HCT116 (cell line): ENCODE measurements at regions not wholly inside any gene's neighbourhood (a gene's known extent, or its start where the extent isn't known, plus 50 kb on each side); places are given as distances from the start of the nearest gene placed in this dataset.

Source experiments
- ATAC-seq: fragments of 200-7000 bp; cut with Tn5 transposase; 2 replicates; pipeline ENCODE4 v1.9.1; 2020; ENCODE audit warnings: mild to moderate bottlenecking, moderate library complexity
- BruUV-seq: library from RNA; stranded (reverse); fragments of 400-500 nt; replicated peaks from 2 replicates; lab custom pipeline; 2021; lab: Mats Ljungman, UMichigan
- CTCF ChIA-PET: fragments of 300-600 bp; sonication (Branson Sonifier 250); formaldehyde crosslinking; loops from one replicate; lab custom pipeline; 2021; ENCODE audit warnings: antibody characterized with exemption; lab: Charles Lee
- POLR2A ChIA-PET: fragments of 300-600, 350-600 bp; sonication (Branson Sonifier 250); formaldehyde crosslinking; loops from one replicate; lab custom pipeline; 2021; ENCODE audit warnings: antibody characterized with exemption; lab: Charles Lee
- RAD21 ChIA-PET, 2 experiments: fragments of 300-600 bp; sonication (Branson Sonifier 250); formaldehyde crosslinking; loops; one replicate each; lab custom pipeline; 2023; ENCODE audit warnings: low total read pairs in 2 of 2; ENCODE audit not compliant: uncharacterized antibody in 2 of 2, unreplicated experiment in 2 of 2, low non-redundant PET in 1 of 2; lab: Charles Lee
- DNase-seq: peaks from one replicate; pipeline ENCODE4 v3.0.0-alpha.2; 2010; ENCODE audit warnings: low read depth, low spot score
- H2AFZ ChIP-seq: fragments of 200-600 bp; shearing (Covaris generic), sonication (generic); 2 replicates; pipeline ENCODE4 v1.6.1; 2017; ENCODE audit warnings: low read depth, mixed run types, mixed read lengths, antibody characterized with exemption, low read length; ENCODE audit not compliant: poor library complexity, severe bottlenecking
- H3K27ac ChIP-seq: 2 replicates; pipeline ENCODE4 v1.5.1; 2012; ENCODE audit warnings: low read depth, low read length
- H3K27me3 ChIP-seq: fragments of 200-600 bp; sonication (generic); 2 replicates; pipeline ENCODE4 v1.6.1; 2016; ENCODE audit warnings: mixed run types, low read length, mixed read lengths; ENCODE audit not compliant: insufficient read depth
- H3K36me3 ChIP-seq, 2 experiments: fragments of 200-500 bp in 1 of 2; fragments of 200-600 bp in 1 of 2; sonication (Bioruptor generic) in 1 of 2; sonication (generic) in 1 of 2; 2 replicates each; pipeline versions ENCODE4 v1.5.1 to v1.6.1; 2014 to 2016; ENCODE audit warnings: low read length in 2 of 2, inconsistent platforms in 1 of 2, mixed read lengths in 1 of 2, mixed run types in 1 of 2; ENCODE audit not compliant: insufficient read depth in 2 of 2, control insufficient read depth in 1 of 2
- H3K4me1 ChIP-seq, 2 experiments: fragments of 200-600 bp in 1 of 2; sonication (generic) in 1 of 2; 2 replicates each; pipeline versions ENCODE4 v1.5.1 to v1.6.1; 2012 to 2017; ENCODE audit warnings: low read length in 2 of 2, inconsistent platforms in 1 of 2, mild to moderate bottlenecking in 1 of 2, mixed read lengths in 1 of 2, mixed run types in 1 of 2, moderate library complexity in 1 of 2; ENCODE audit not compliant: insufficient read depth in 2 of 2, control insufficient read depth in 1 of 2
- H3K4me2 ChIP-seq: fragments of 200-600 bp; sonication (generic); 2 replicates; pipeline ENCODE4 v1.6.1; 2017; ENCODE audit warnings: mixed run types, low read length, mixed read lengths
- H3K4me3 ChIP-seq, 2 experiments: fragments of 200-600 bp in 1 of 2; sonication (generic) in 1 of 2; replicated peaks in 1 of 2; 2 replicates each; pipeline ENCODE4 v1.5.1; 2011 to 2016; ENCODE audit warnings: low read length in 2 of 2, control low read depth in 1 of 2, low read depth in 1 of 2, mild to moderate bottlenecking in 1 of 2, mixed read lengths in 1 of 2, mixed run types in 1 of 2
- H3K79me2 ChIP-seq: fragments of 200-600 bp; sonication (generic); 2 replicates; pipeline ENCODE4 v1.6.1; 2017; ENCODE audit warnings: mild to moderate bottlenecking, mixed run types, low read length, moderate library complexity, mixed read lengths; ENCODE audit not compliant: insufficient read depth
- H3K9ac ChIP-seq: fragments of 200-600 bp; sonication (generic); 2 replicates; pipeline ENCODE4 v1.6.1; 2016; ENCODE audit warnings: low read length, mixed read lengths
- H3K9me2 ChIP-seq: fragments of 200-600 bp; sonication (generic), shearing (Covaris generic); 2 replicates; pipeline ENCODE4 v1.6.1; 2017; ENCODE audit warnings: mixed run types, mild to moderate bottlenecking, moderate library complexity; ENCODE audit not compliant: insufficient read depth
- H3K9me3 ChIP-seq, 2 experiments: fragments of 200-500 bp in 1 of 2; fragments of 200-600 bp in 1 of 2; sonication (Bioruptor generic) in 1 of 2; sonication (generic) in 1 of 2; 2 replicates each; pipeline ENCODE4 v1.6.1; 2014 to 2017; ENCODE audit warnings: low read length in 2 of 2, mixed read lengths in 2 of 2, inconsistent platforms in 1 of 2, low read depth in 1 of 2, mild to moderate bottlenecking in 1 of 2, mixed run types in 1 of 2, moderate library complexity in 1 of 2; ENCODE audit not compliant: control insufficient read depth in 1 of 2, insufficient read depth in 1 of 2
- H4K20me1 ChIP-seq: fragments of 200-600 bp; sonication (generic), shearing (Covaris generic); 2 replicates; pipeline ENCODE4 v1.6.1; 2017; ENCODE audit warnings: mixed run types, mild to moderate bottlenecking, moderate library complexity; ENCODE audit not compliant: insufficient read depth
- CEBPB ChIP-seq: IDR thresholded peaks from 2 replicates; pipeline ENCODE4 v1.6.1; 2012; ENCODE audit warnings: low read depth
- ELF1 ChIP-seq: IDR thresholded peaks from 2 replicates; pipeline ENCODE4 v1.6.1; 2012; ENCODE audit warnings: low read depth, borderline replicate concordance
- EZH2 ChIP-seq: fragments of 200-600 bp; sonication (generic); IDR thresholded peaks from 2 replicates; pipeline ENCODE4 v1.6.1; 2017; ENCODE audit warnings: antibody characterized with exemption, mixed run types
- EZH2phosphoT487 ChIP-seq: fragments of 200-600 bp; IDR thresholded peaks from 2 replicates; pipeline ENCODE4 v1.6.1; 2018; ENCODE audit warnings: antibody characterized with exemption, borderline replicate concordance
- POLR2AphosphoS5 ChIP-seq: IDR thresholded peaks from 2 replicates; pipeline ENCODE4 v1.6.1; 2011; ENCODE audit warnings: mild to moderate bottlenecking, low read depth, low read length, moderate library complexity
- SP1 ChIP-seq: IDR thresholded peaks from 2 replicates; pipeline ENCODE4 v1.6.1; 2012; ENCODE audit warnings: low read depth
- SRF ChIP-seq: IDR thresholded peaks from 2 replicates; pipeline ENCODE4 v1.6.1; 2012; ENCODE audit warnings: low read depth
- TCF7L2 ChIP-seq: IDR thresholded peaks from 2 replicates; pipeline ENCODE4 v1.7.0; 2011; ENCODE audit warnings: borderline replicate concordance, inconsistent platforms; ENCODE audit not compliant: insufficient read depth, insufficient read length; ENCODE audit errors: extremely low read depth
- YY1 ChIP-seq: IDR thresholded peaks from 2 replicates; pipeline ENCODE4 v1.6.1; 2011; ENCODE audit warnings: low read length, low read depth, moderate library complexity, mild to moderate bottlenecking; ENCODE audit not compliant: insufficient replicate concordance; ENCODE audit errors: extremely low read depth
- ZFX ChIP-seq: fragments of 450-650 bp; IDR thresholded peaks from 2 replicates; pipeline ENCODE4 v1.6.1; 2017
- ZNF274 ChIP-seq: fragments of 200-500 bp; sonication (Bioruptor generic); IDR thresholded peaks from 2 replicates; pipeline ENCODE4 v1.6.1; 2014; ENCODE audit warnings: mild to moderate bottlenecking, low read depth, low read length, inconsistent platforms
- intact Hi-C: fragments of 100-400 bp; cut with micrococcal nuclease; formaldehyde crosslinking; loops from 2 replicates; pipeline ENCODE4 v1.10.0; 2022
- TF ChIP-seq, protein P1 (sequence below): IDR thresholded peaks from 2 replicates; pipeline ENCODE4 v1.6.1; 2012; ENCODE audit warnings: low read depth
- TF ChIP-seq, protein P2 (sequence below): IDR thresholded peaks from 2 replicates; pipeline ENCODE4 v1.6.1; 2011; ENCODE audit warnings: mild to moderate bottlenecking, low read length, moderate library complexity; ENCODE audit not compliant: insufficient replicate concordance; ENCODE audit errors: extremely low read depth
- TF ChIP-seq, protein P3 (sequence below): IDR thresholded peaks from 2 replicates; pipeline ENCODE4 v1.6.1; 2012

DNA sequence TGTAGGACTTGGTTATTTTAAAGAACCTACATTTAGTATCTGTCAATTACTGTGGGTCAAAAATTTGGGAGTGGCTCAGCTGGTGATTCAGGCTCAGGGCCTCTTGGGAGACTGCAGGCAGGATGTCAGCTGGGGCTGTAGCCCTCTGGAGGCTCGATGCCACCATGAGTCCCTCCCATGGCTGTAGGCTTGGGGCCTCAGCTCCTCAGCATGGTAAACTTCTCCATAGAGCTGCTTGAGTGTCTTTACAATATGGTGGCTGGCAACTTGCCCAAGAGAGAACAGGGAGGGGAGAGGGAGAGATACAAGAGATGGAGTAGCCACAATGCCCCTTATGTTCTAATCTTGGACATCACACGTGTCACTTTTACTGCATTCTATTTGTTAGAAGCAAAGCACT is 470.4 kb downstream of the CDH26 start:
- Histone ChIP-seq H3K9me3 (peaks cover 0 to 40% of the 10 kb centered on the region in 2 experiments; a peak in 2 of 4 replicates), H3K27me3 (no peaks in the 10 kb centered on the region)
- intact Hi-C loops: no loop called here

More for the DNA sequence above, 470.4 kb downstream of the CDH26 start:
- DNase-seq (no peak), ATAC-seq (no peak)
- H3K4me3 ChIP-seq: no peak overlapping the region
- H2AFZ ChIP-seq: no peak overlapping the region
- CTCF ChIA-PET: no interaction called here
- no peak overlapping the region for H3K4me2 ChIP-seq
- no peak overlapping the region for H3K27ac ChIP-seq
- no peaks in the 10 kb centered on the region for H3K4me1 ChIP-seq
- no peak for TF ChIP-seq SP1
- no peak for TF ChIP-seq EZH2
- no peak for TF ChIP-seq SRF
- TF ChIP-seq, protein P1, sequence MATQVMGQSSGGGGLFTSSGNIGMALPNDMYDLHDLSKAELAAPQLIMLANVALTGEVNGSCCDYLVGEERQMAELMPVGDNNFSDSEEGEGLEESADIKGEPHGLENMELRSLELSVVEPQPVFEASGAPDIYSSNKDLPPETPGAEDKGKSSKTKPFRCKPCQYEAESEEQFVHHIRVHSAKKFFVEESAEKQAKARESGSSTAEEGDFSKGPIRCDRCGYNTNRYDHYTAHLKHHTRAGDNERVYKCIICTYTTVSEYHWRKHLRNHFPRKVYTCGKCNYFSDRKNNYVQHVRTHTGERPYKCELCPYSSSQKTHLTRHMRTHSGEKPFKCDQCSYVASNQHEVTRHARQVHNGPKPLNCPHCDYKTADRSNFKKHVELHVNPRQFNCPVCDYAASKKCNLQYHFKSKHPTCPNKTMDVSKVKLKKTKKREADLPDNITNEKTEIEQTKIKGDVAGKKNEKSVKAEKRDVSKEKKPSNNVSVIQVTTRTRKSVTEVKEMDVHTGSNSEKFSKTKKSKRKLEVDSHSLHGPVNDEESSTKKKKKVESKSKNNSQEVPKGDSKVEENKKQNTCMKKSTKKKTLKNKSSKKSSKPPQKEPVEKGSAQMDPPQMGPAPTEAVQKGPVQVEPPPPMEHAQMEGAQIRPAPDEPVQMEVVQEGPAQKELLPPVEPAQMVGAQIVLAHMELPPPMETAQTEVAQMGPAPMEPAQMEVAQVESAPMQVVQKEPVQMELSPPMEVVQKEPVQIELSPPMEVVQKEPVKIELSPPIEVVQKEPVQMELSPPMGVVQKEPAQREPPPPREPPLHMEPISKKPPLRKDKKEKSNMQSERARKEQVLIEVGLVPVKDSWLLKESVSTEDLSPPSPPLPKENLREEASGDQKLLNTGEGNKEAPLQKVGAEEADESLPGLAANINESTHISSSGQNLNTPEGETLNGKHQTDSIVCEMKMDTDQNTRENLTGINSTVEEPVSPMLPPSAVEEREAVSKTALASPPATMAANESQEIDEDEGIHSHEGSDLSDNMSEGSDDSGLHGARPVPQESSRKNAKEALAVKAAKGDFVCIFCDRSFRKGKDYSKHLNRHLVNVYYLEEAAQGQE: no peak
- TF ChIP-seq, protein P2, sequence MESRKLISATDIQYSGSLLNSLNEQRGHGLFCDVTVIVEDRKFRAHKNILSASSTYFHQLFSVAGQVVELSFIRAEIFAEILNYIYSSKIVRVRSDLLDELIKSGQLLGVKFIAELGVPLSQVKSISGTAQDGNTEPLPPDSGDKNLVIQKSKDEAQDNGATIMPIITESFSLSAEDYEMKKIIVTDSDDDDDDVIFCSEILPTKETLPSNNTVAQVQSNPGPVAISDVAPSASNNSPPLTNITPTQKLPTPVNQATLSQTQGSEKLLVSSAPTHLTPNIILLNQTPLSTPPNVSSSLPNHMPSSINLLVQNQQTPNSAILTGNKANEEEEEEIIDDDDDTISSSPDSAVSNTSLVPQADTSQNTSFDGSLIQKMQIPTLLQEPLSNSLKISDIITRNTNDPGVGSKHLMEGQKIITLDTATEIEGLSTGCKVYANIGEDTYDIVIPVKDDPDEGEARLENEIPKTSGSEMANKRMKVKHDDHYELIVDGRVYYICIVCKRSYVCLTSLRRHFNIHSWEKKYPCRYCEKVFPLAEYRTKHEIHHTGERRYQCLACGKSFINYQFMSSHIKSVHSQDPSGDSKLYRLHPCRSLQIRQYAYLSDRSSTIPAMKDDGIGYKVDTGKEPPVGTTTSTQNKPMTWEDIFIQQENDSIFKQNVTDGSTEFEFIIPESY: no peak
- no peak for TF ChIP-seq CEBPB
- no peak for TF ChIP-seq ZNF274
- no peak for TF ChIP-seq ELF1
- no peak for TF ChIP-seq TCF7L2
- TF ChIP-seq POLR2AphosphoS5: no peak
- no peak for TF ChIP-seq EZH2phosphoT487
- TF ChIP-seq, protein P3, sequence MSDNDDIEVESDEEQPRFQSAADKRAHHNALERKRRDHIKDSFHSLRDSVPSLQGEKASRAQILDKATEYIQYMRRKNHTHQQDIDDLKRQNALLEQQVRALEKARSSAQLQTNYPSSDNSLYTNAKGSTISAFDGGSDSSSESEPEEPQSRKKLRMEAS: no peak
- TF ChIP-seq ZFX: no peak
- TF ChIP-seq YY1: no peak
- H3K79me2 ChIP-seq: no peaks in the 10 kb centered on the region
- RAD21 ChIA-PET: no interaction called here
- no peaks in the 10 kb centered on the region for H3K9me2 ChIP-seq
- no peak overlapping the region for H3K9ac ChIP-seq
- no TSS peak for BruUV-seq
- no peaks in the 10 kb centered on the region for H4K20me1 ChIP-seq
- H3K36me3 ChIP-seq: no peaks in the 10 kb centered on the region
- POLR2A ChIA-PET: no interaction called here
